HG03558 (cell line): ENCODE measurements at regions not wholly inside any gene's neighbourhood (a gene's known extent, or its start where the extent isn't known, plus 50 kb on each side); places are given as distances from the start of the nearest gene placed in this dataset.

Source experiments
- ATAC-seq: cut with Tn5 transposase; IDR thresholded peaks from one replicate; pipeline ENCODE4 v1.9.1; 2021; ENCODE audit warnings: moderate number of reproducible peaks; ENCODE audit not compliant: unreplicated experiment; ENCODE audit errors: extremely low read depth

DNA sequence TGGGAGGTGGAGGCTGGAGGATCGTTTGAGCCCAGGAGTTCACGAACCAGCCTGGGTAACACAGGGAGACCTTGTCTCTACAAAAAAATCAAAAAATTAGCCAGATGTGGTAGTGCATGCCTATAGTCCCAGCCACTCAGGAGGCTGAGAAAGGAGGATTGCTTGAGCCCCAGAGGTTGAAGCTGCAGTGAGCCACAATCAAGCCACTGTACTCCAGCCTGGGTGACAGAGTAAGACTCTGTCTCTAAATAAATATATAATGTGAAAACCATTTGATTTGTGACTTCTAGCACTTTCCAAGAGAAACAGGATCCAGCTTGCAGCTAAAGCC lies 459.1 kb downstream of the SOX9 start:
- no peak for ATAC-seq

DNA sequence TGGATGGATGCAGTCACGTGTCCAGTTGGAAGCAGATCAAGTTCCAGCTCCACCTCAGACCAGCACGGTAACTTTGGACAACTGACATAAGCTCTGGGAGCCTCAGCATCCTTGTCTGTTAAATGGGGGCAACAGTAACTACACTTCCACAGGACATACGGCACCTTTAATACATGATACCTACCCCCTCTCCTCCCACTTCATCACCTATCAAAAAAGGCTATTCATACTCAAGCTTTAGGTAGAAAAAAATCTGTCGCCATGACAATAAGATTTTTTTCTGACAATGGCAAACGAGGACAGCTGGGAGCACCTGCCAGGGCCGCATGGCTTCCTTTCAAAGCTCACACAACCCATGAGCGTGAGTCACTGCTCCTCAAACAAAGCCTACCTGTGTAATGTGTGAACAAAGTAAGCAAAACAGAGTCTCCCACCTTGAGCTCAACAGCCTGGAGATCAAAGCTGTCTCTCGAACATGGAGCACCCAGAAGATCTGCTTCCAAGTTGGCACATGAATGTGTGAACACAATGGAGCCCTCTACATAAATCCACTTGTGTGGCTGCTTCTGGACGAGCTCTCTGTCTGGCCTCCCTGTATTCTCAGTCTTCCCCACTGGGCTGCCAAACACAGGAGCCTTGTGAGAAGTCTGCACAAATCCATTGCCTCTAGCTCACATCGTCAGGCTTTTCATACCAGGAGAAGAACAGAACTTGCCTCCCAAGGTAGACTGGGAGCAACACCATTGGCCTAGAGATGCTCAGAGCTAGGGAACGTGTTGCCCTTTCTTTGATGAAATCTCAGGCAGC lies 459.7 kb downstream of the SOX9 start:
- ATAC-seq, result no peak

DNA sequence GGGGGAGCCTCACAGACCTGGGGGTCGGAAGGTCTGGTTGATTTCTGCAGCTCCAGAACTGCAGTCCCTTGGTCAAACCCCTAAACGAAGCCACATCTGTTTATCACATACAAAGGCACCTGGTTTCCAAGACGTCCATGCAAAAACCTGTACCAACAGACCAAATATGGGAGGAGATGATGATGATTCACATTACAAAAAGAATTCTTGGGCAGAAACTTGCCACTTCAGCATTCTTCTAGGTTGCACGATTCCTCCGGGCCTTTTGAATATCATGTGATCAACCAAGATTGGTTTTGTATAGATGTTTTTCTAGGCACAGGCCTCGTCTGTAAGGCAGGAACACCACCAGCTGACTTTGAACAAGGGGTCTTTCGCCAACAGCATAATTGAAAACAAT lies 466.3 kb downstream of the SOX9 start:
- ATAC-seq, result no peak

DNA sequence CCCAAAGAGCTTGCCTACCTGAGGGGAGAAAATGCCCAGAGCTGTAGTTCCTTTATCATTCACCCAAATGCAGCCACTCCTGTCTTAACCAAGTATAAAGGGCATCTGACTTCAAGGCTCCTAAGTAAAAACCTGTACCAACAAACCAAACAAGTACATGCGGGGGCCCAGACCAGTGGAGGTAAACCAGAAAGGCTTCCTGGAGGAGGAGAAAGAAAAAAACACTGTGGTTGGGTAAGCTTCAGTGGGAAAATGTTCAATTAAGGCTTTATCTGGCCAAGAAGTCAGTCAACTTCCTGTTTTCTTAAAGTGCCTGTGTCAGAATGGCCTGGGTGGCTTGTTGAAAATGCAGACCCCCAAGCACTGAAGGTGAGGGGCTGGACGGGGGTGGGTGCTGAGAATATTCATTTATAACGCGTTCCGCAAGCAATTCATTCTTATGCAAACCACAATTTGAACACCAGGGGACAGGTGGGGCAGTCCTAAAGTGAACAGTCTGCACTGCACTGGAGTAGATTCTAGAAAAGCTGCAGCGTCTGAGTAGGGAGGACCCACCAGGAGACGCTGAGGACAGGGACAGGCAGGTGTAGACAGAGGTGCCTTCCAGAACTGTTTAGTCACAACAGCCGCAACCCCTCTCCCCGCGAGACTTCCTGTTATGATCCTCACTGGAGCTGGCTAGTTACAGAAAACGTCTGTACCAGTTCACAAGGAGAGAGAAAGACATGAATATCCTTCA lies 467.1 kb downstream of the SOX9 start:
- no peak for ATAC-seq

DNA sequence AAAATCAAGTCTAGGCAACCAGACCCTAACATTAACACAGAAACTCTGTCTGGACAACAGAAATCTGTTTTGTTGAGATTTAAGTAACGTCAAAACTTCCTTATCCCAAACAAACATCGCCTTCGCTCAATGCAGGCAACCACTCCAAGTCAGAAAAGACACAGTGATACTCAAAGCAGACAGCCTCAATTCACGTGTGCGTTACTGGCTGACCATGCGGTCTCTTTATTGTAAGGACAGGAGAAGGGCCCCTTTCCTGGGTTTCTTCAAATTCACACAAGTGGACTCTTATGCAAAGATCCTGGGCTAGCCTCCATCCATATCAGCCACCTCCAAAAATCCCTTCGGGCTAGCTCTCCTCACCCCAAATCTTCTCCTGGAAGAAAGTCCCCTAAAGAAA lies 467.7 kb downstream of the SOX9 start:
- no peak for ATAC-seq

DNA sequence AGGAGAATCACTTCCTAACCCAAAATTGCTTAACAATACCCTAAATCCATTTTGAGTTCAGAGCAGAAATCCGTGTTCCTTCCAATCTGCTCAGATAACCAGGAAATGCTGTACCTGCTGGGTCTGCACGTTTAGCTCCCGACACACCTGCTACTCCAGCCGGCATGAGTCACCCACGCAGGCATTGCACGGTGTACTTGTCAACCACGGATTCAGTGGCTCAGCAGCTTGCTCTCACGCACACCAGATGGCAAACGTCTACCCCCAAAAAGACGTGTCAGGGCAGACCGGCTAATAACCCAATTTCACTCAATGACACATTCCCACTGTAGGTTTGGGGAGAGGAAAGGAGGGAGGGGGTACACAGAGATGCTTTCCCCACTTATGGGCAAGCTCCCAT lies 468.1 kb downstream of the SOX9 start:
- ATAC-seq, result no peak

DNA sequence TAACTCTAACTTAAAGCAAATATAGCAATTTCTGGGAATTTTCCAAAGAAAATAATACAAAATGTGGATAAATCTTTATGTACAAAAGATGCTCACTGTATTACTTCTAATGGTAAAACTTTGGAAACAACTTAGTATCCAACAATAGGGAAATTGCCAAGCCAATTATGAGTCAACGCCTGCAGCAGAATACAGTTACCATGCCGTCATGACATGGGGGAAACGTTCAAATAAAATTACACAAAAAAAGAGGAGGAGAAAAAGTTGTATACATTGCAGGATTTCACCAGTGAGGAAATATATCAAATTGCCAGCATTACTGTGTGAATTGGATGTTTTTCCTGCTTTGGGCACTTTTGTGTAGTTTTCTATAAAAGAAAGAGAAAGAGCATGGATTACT lies 469.6 kb downstream of the SOX9 start:
- ATAC-seq, result no peak

DNA sequence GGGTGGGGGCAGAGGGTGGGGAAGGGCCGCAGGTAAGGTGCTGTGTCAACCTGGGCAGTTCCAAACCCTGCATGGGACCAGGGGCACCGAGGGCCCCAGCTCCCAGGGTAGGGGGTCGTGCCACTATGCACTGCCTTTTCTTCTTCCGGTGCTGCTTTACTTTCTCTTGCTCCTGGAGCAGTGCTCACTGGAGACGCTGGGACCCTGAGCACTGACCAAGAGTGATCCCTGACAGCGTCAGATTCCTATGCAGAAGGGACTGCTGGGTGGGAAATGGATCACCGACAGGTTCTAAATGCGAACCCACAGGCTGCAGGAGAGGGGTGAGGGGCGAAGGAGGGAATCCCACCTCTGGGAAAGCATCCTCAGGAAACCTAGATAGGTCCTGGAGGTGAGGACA lies 470.1 kb downstream of the SOX9 start:
- no peak for ATAC-seq

DNA sequence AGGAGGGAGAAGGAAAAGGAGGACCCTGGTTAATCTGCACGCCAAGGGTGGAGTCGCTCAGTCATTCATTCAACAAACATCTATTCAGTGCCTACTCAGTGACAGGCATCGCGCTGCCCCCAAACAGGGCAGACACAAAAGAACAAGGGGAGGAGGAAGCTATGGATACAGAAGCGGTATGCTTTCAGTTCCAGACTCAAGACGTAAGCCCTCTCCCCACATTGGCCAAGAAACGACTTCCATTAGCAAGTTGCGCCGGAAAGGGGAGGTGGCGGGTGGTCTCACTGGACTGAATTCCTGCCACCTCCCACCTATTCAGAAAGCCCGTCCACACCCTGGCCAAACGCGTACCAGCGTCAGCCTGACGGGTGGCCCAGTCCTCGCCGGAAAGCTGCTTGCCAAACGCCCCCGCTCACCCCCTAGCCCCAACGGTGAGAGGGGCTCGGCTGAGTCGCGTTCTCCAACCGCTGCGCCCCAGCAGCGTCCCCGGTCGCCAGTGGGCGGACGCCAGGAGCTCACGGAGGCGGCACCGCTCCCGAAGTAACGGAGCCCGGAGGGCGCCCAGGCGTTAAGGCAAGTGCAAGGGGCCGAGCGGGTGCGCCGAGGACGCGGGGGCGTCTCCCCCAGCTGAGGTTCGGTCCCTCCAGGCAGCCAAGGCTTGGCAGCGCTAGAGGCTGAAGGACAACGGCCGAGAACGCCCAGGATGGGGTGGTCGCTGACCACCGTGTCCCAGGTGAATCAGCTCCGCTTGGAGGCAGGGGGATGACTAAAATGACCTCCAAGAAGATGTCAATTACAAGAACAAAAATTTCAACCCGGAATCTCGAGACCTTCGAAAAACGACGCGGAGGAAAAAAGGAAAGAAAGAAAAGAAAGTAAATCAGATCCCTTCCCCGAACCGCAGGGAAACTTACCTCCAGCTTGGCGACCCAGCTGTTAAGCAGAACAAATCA lies 470.7 kb downstream of the SOX9 start:
- ATAC-seq, result no peak

DNA sequence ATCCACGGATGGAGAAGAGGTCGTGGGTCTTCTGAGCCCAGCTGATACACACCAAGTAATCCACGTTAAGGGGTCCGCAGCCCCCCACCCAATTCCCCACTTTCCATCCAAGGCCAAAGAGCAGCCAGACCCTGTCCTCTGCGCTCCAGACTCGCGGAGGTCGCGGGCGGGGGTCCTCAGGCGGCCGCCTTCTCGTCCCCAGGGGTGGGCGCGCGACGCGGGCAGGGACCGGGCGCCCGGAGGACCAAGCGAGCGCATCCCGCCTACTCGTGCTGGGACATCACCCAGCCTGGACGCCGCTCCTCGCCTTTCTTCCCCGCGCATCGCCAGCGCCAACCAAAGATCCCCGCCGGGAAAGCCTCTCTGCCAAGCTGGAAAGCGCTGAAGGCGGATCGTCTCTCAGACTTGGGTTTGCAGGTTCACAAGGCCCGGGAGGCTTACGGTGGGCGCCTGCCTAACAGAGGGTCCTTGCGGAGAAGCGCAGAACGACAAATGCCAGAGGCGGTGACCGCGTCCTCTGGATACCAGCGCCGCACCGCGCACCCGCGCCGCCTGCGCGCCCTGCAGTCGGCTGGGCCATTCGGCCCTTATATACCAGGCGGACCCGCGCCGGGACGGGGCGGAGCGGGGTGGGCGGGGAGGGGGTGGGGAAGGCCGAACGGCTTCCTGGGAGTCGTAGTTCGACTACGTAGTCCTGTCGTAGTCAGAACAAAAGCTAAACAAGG lies 471.6 kb downstream of the SOX9 start:
- no peak for ATAC-seq

DNA sequence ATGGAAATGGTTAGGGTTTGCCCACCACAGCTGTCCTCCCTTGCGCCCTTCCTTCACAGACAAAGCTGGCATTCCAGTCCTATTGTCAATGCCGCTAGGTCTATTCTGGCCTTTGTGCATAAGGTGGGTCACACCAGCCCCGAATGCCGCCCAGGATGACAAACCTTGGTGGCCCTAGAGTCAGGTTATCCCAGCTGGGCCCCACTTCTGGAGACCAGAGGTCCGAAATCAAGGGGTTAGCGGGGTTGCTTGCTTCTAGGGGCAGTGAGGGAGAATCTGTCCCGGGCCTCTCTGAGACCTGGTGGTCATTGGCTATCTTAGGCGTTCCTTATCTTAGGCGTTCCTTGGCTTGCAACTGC lies 472.1 kb downstream of the SOX9 start:
- no peak for ATAC-seq

DNA sequence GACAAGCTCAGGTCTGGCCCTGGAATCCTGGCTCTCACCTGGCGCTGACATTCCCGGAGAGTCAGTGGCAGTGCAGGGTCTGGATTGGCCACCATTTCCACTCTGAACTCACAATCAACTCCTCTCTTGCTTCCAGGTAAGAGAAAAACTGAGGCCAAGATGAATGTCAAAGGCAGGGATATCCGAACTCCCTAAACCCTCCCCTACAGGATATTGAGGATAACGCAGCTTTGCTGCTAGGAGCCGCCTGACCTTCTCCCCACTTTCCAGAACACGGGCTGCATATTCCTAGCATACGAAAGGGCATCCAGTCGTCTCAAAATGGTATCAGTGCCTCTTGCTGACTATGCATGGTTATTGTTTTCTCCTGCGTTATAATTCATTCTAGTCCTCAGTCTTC lies 473.4 kb downstream of the SOX9 start:
- no peak for ATAC-seq
